Panc1 (cell line): ENCODE measurements at regions not wholly inside any gene's neighbourhood (a gene's known extent, or its start where the extent isn't known, plus 50 kb on each side); places are given as distances from the start of the nearest gene placed in this dataset.

ENCODE experiments used
- ATAC-seq: fragments of 200-7000 bp; cut with Tn5 transposase; 2 replicates; pipeline ENCODE4 v1.9.1; 2020; ENCODE audit warnings: mild to moderate bottlenecking, moderate library complexity
- BruUV-seq: library from RNA; stranded (reverse); fragments of 400-500 nt; replicated peaks from 2 replicates; lab custom pipeline; 2021; lab: Mats Ljungman, UMichigan
- CTCF ChIA-PET: fragments of 300-600 bp; sonication (Branson Sonifier 250); formaldehyde crosslinking; loops from one replicate; lab custom pipeline; 2022; ENCODE audit warnings: antibody characterized with exemption; lab: Charles Lee
- POLR2A ChIA-PET: fragments of 300-600 bp; sonication (Branson Sonifier 250); formaldehyde crosslinking; loops from one replicate; lab custom pipeline; 2022; ENCODE audit warnings: antibody characterized with exemption; lab: Charles Lee
- DNase-seq: peaks from one replicate; pipeline ENCODE4 v3.0.0-alpha.2; 2010; ENCODE audit warnings: low read depth, low spot score
- H3K27ac ChIP-seq: 2 replicates; pipeline ENCODE4 v1.5.1; 2011; ENCODE audit warnings: mild to moderate bottlenecking, low read length, inconsistent platforms
- H3K27me3 ChIP-seq: fragments of 200-500 bp; sonication (Bioruptor generic); 2 replicates; pipeline ENCODE4 v1.6.0; 2014; ENCODE audit warnings: low read length, inconsistent platforms; ENCODE audit not compliant: control insufficient read depth, insufficient read depth
- H3K36me3 ChIP-seq: fragments of 200-500 bp; sonication (Bioruptor generic); 2 replicates; pipeline ENCODE4 v1.5.1; 2014; ENCODE audit warnings: inconsistent platforms, mild to moderate bottlenecking, low read length, moderate library complexity; ENCODE audit not compliant: control insufficient read depth, insufficient read depth
- H3K4me1 ChIP-seq: 2 replicates; pipeline ENCODE4 v1.5.1; 2011; ENCODE audit warnings: inconsistent platforms, mild to moderate bottlenecking, low read length, moderate library complexity; ENCODE audit not compliant: control insufficient read depth, insufficient read depth
- H3K4me3 ChIP-seq, 2 experiments: 2 replicates each; pipeline ENCODE4 v1.5.1; 2011 to 2012; ENCODE audit warnings: low read depth in 2 of 2, low read length in 2 of 2, mild to moderate bottlenecking in 2 of 2, inconsistent platforms in 1 of 2, moderate library complexity in 1 of 2
- H3K9me3 ChIP-seq: fragments of 200-500 bp; sonication (Bioruptor generic); 2 replicates; pipeline ENCODE4 v1.5.1; 2014; ENCODE audit warnings: low read depth, mild to moderate bottlenecking, inconsistent platforms, low read length, moderate library complexity; ENCODE audit not compliant: control insufficient read depth, insufficient read depth
- CTCF ChIP-seq: fragments of 450-650 bp; IDR thresholded peaks from 2 replicates; pipeline ENCODE4 v1.5.1; 2017; ENCODE audit warnings: mild to moderate bottlenecking
- POLR2AphosphoS5 ChIP-seq: IDR thresholded peaks from 2 replicates; pipeline ENCODE4 v1.6.1; 2012; ENCODE audit warnings: mild to moderate bottlenecking, low read depth, low read length, moderate library complexity
- REST ChIP-seq, 2 experiments: IDR thresholded peaks; 2 replicates each; pipeline ENCODE4 v1.6.1; 2011 to 2012; ENCODE audit warnings: low read depth in 2 of 2, control low read depth in 1 of 2, low read length in 1 of 2, mild to moderate bottlenecking in 1 of 2, moderate library complexity in 1 of 2; ENCODE audit not compliant: insufficient read depth in 1 of 2
- SIN3A ChIP-seq: IDR thresholded peaks from 2 replicates; pipeline ENCODE4 v1.6.1; 2012; ENCODE audit warnings: low read depth, mild to moderate bottlenecking, low read length, moderate library complexity, borderline replicate concordance; ENCODE audit not compliant: insufficient read depth
- TCF7L2 ChIP-seq: IDR thresholded peaks from 2 replicates; pipeline ENCODE4 v1.6.1; 2011; ENCODE audit warnings: mild to moderate bottlenecking, low read depth, low read length, inconsistent platforms
- in situ Hi-C: cut with HindIII; loops from 2 replicates; pipeline ENCODE4 v1.10.0; 2016; ENCODE audit warnings: low sequenced_read_pairs, low pct_unique_long_range_greater_than_20kb
- intact Hi-C: fragments of 100-400 bp; cut with micrococcal nuclease; formaldehyde crosslinking; loops from one replicate; pipeline ENCODE4 v1.10.0; 2022; ENCODE audit not compliant: unreplicated experiment

- ChIA-PET POLR2A (no interaction called here), CTCF (interaction anchor here (0.6 kb wide), 1 partner anchor 435 kb away, joined by 3 read pairs; no protein-coding TSS in a partner anchor)
- TF ChIP-seq TCF7L2, result no peak
- no peak for TF ChIP-seq REST (IDR thresholded peaks at IDR 0.05; ENCODE audit: insufficient read depth in 1 of 2, low read depth in 2 of 2, low read length in 1 of 2)
- no peak for TF ChIP-seq CTCF
- TF ChIP-seq POLR2AphosphoS5, result no peak
- no peak for TF ChIP-seq SIN3A
- intact Hi-C loops, result loop anchor here (10.0 kb wide), 1 partner anchor 741 kb away; no protein-coding TSS in a partner anchor
- ATAC-seq (no peak), DNase-seq (no peak)
- in situ Hi-C loops, result no loop called here
- Histone ChIP-seq H3K4me1 (no peaks in the 10 kb centered on the region), H3K36me3 (no peaks in the 10 kb centered on the region), H3K9me3 (no peaks in the 10 kb centered on the region), H3K4me3 (no peak overlapping the region), H3K27me3 (no peaks in the 10 kb centered on the region), H3K27ac (no peak overlapping the region)
- no TSS peak for BruUV-seq
These were observed 486.0 kb downstream of the TNS3 start for GRCh38 chr7:47095946-47096345.

- intact Hi-C loops (loop anchor here (10.0 kb wide), 1 partner anchor 740 kb away; no protein-coding TSS in a partner anchor), in situ Hi-C loops (no loop called here)
- no TSS peak for BruUV-seq
- ChIA-PET CTCF (no interaction called here), POLR2A (interaction anchor here (0.5 kb wide), 1 partner anchor 187 kb away, joined by 3 read pairs; no protein-coding TSS in a partner anchor)
- Histone ChIP-seq H3K4me3 (no peak overlapping the region), H3K36me3 (no peaks in the 10 kb centered on the region), H3K27me3 (no peaks in the 10 kb centered on the region), H3K4me1 (no peaks in the 10 kb centered on the region), H3K27ac (no peak overlapping the region), H3K9me3 (no peaks in the 10 kb centered on the region)
- TF ChIP-seq POLR2AphosphoS5, result no peak
- no peak for TF ChIP-seq REST (IDR thresholded peaks at IDR 0.05; ENCODE audit: insufficient read depth in 1 of 2, low read depth in 2 of 2, low read length in 1 of 2)
- no peak for TF ChIP-seq TCF7L2
- TF ChIP-seq SIN3A, result no peak
- TF ChIP-seq CTCF, result no peak
- DNase-seq, result no peak
- no peak for ATAC-seq
These were observed 487.4 kb downstream of the TNS3 start for GRCh38 chr7:47094462-47094861.
